Dedifferentiated amniotic fluid mesenchymal stem cell (primary cell): ENCODE measurements at regions not wholly inside any gene's neighbourhood (a gene's known extent, or its start where the extent isn't known, plus 50 kb on each side); places are given as distances from the start of the nearest gene placed in this dataset.

Experiments used
- DNase-seq: peaks from one replicate; pipeline ENCODE4 v3.0.0-alpha.2; 2016; ENCODE audit errors: extremely low spot score

DNA sequence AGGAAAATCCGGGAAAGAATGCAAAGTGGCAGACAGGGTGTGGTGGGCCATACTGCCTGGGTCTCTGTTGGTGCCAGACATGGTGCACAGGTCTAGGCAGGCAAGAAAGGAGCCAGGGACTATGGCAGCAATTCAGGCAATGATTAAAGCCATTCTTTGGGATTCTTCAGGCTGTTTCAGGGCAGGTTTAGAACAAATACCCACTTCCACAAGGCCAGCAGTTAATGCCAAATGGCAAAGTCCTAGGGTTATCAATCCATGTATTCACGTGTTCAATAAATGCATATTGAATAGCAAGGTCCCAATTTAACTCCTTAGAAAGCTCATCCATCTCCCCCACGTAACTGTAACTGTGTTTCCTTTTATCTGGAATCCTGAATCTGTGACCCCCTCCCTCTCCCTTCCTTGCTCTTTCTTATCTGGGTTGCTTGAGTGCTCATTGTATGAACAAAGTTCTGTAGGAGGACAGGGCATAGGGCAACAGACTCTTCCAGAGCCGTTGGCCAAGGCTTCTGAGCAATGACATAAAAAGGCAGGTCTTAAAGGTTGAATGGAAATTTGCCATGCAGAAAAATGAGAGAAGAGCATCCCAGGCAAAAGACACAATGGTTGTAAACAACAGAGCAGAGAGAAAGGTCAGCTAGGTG lies 146.8 kb upstream of the KLHL29 start:
- DNase-seq: no peak

- no peak for DNase-seq
Measured at GRCh38 chr2:23239374-23239773, 145.6 kb upstream of the KLHL29 start.

DNA sequence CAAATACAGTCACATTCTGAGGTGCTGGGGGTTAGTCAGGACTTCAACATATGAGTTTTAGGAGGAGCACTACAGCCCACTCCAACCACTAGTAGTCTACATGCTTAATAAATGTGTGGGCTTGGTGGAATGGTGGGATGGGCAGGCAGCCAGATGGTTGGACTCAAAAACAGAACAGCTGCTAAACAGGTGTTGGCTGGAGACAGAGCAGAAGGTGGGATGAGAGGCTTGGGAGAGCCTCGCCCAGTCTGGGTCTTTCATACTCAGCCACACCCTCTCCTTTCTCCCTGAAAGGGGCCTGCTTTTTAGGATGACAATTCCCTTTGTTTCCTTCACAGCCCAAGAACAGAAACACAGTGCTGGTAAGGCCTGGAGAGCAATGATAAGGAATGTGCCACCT lies 143.9 kb upstream of the KLHL29 start:
- DNase-seq: no peak

- no peak for DNase-seq
Measured at GRCh38 chr2:23241611-23242245, 143.3 kb upstream of the KLHL29 start.

- no peak for DNase-seq
Measured at GRCh38 chr2:23243073-23243659, 141.8 kb upstream of the KLHL29 start.

DNA sequence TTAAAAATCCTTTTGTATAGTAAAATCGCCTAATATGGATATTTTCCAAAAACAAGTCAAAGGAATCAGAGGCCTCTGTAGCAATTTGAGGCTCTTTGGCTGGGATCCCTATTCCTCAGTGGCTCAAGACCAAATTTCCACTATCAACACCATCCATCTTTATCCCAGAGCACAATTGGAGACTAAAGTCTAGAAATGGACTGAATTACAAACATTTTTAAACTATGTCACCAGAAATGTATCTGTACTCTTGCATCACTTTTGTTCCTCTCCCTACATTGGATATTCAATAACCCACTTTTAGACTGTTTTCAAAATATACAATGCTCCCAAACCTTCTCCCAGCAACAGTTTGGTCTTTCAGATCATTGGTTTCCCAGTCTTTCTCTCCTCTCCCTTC lies 140.4 kb upstream of the KLHL29 start:
- DNase-seq: peak; percentile 85

DNA sequence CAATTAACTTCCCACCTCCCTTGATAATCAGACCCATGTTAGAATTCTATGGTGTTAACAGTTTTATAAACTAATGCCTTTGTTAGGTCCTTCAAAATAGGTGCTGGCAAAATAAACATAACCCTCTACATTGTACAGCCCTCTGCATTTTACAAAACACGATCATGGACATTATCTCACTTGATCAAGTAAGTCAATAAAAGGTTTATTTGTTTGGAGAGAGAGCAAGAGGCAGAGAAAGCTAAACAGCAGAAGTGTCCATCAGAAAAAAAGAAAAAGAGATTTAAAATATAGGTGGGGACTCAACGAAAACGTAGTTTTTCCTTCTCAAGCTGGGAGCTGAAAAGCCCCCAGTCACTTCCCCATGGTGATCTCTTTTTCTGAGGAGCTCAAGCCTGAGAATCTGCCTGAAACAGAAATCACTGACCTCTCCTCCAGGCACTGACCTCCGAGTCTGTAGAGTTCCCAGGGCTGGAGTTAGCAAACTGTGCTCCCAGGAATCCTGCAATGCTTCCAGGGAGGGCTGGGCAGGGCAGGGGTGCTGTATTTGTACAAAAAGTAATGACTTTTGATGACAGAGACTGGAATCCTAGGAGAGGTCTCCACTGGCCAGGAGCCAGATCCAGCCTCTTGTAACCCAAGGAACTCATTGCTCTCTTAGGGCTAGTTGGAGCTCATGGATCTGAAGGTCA lies 137.8 kb upstream of the KLHL29 start:
- no peak for DNase-seq

DNA sequence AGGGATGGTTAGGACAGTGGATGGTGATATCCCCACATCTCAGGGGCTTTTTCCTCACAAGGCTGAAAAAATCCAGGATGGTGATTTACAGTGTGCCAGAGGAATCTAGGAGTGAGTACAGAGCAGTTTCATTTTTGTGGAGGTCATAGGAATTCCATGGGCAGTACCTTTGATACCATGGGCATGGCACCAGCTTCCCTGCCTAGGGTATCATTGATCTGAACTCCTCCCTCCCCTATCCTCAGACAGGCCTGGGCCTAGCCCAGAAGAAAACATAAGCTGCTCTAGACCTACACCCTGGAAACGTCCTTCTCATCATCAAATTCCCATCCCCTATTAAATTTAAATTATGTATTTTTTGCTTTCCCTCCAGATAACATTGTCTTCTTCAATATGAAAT lies 136.3 kb upstream of the KLHL29 start:
- DNase-seq: no peak

- no peak for DNase-seq
Measured at GRCh38 chr2:23249348-23249747, 135.6 kb upstream of the KLHL29 start.

- DNase-seq: no peak
Measured at GRCh38 chr2:23250371-23250770, 134.6 kb upstream of the KLHL29 start.

- no peak for DNase-seq
Measured at GRCh38 chr2:23256643-23257042, 128.3 kb upstream of the KLHL29 start.

DNA sequence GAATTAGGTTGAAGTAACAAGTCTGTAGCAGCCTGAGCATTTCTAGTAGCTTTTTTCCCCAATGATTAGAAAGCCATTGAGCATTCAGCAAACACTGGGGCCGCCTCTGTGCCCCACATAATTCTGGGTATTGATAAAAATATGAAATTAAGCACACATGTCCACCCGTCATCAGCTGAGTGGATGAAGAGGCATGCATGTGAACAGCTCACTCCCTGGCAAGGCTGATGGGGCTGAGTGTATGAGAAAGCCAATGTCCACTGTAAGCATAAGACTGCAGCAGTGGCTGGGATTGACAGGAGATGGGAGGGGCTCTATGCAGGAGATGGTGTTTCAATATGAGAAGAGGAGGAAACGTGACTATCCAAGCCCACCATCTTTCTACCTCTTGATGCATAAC lies 124.4 kb upstream of the KLHL29 start:
- DNase-seq: no peak

GRCh38 chr2:23268467-23269263 lies 116.3 kb upstream of the KLHL29 start:
- no peak for DNase-seq

DNA sequence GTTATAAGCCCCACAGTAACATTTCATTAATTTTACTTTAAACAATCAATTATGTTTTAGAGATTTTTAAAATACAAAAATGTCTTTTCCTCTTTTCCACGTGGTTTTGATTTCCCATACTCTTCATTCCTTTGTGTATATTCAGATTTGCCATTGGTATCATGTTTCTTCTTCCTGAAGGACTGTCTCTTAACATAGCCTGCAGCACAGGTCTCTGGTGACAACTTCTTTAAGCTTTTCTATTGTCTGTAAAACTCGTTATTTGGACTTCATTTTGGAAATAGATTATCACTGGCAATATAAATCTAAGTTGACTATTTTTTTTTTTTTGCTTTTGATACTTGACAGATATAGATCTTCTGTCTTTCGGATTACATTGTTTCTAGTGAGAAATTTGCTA lies 115.2 kb upstream of the KLHL29 start:
- peak; percentile 59 for DNase-seq

GRCh38 chr2:23270810-23271209 lies 114.2 kb upstream of the KLHL29 start:
- no peak for DNase-seq

- DNase-seq: no peak
Measured at GRCh38 chr2:23271230-23271629, 113.7 kb upstream of the KLHL29 start.

DNA sequence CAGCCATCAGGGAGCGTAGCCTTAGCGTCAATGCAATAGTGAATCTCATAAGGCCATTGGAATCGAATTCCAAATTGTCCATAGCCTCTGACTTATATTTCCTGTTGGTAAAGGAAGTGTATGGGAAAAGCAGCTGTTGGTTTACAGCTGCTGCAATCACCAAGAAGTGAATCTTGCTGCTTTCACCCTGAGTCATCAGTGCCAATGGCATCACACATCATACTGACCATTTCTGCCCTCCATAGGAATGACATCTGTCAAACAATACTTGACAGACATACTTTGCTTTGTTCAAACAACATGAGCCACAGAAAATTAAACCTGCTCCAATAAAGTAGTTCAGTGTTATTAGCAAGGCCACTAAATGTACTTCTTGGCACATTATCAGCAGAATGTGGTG lies 111.2 kb upstream of the KLHL29 start:
- no peak for DNase-seq

DNA sequence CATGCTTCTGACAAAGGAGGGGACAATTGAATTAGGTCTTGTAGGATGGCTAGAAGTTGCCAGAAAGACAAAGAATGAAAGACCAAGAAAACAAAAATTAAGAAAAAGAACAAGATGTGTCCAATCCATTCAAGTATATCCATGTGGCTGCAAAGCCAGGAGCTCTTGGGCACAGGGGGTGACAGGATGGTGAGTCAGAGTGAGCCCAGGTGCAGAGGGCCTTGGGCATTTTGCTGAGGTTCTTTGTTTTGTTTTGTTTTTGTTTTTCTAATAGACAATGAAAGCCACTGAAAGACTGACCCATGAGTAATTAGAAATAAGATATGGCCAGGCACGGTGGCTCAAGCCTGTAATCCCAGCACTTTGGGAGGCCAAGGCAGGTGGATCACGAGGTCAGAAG lies 104.6 kb upstream of the KLHL29 start:
- DNase-seq: no peak

GRCh38 chr2:23283653-23284052 lies 101.3 kb upstream of the KLHL29 start:
- DNase-seq: no peak

- DNase-seq: no peak
Measured at GRCh38 chr2:23285091-23285800, 99.7 kb upstream of the KLHL29 start.

DNA sequence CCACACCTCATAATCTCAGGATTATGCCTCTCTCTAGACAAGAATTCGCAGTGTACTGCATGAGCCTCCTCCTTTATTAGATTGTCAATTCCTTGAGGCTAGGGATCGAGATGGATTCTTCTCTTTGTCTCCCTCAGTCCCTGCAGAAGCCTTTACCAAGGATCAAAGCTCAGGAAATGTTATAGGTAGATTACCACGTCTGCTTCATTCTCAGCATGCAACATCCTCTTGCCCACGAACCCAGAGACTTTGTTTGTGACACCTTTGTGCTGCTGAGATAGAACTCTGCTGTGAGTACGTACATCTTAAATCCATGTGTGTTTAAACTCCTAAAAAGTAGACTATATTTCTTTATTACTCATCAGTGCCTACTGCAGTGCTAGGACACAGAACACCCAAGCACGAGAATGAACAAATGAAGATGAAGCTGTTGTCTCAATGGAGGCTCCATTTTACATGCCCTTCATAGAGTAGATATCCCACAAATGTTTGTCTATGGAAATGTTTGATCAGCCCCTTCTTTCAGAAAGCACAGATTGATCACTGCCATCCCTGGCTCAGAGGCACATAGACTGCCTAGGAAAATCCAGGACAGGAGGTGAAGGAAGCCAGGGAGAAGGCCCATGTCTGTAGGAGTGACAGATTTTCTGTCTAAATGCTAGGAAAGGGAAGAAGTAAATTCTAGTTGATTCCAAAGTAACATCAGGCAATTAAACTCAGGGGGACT lies 98.8 kb upstream of the KLHL29 start:
- DNase-seq: no peak
